CD14-positive monocyte (primary cell): ENCODE measurements at regions not wholly inside any gene's neighbourhood (a gene's known extent, or its start where the extent isn't known, plus 50 kb on each side); places are given as distances from the start of the nearest gene placed in this dataset.

Experiments
- DNase-seq, 3 donors: peaks; one replicate each; pipeline ENCODE4 v3.0.0-alpha.2; 2011 to 2022
- H2AFZ ChIP-seq: 2 replicates; pipeline ENCODE4 v1.6.0; 2012; ENCODE audit warnings: mild to moderate bottlenecking, low read depth, low read length, inconsistent platforms; ENCODE audit not compliant: insufficient read depth, poor library complexity, severe bottlenecking
- H3K27ac ChIP-seq, 2 donors: 1 replicate in 1 of 2; 2 replicates in 1 of 2; pipeline ENCODE4 v1.5.1; 2012 to 2013; ENCODE audit warnings: low read length in 2 of 2, control low read depth in 1 of 2, inconsistent platforms in 1 of 2, low read depth in 1 of 2, mild to moderate bottlenecking in 1 of 2
- H3K27me3 ChIP-seq, 2 donors: one replicate each; pipeline versions ENCODE4 v1.6.0 to v1.6.1; 2011 to 2013; ENCODE audit warnings: low read length in 2 of 2; ENCODE audit not compliant: control insufficient read depth in 2 of 2, insufficient read depth in 2 of 2
- H3K36me3 ChIP-seq, 2 donors: replicated peaks in 1 of 2; 1 replicate in 1 of 2; 2 replicates in 1 of 2; pipeline versions ENCODE4 v1.5.1 to v1.6.1; 2012 to 2013; ENCODE audit warnings: low read length in 2 of 2, control low read depth in 1 of 2, inconsistent platforms in 1 of 2, mild to moderate bottlenecking in 1 of 2; ENCODE audit not compliant: insufficient read depth in 2 of 2, control insufficient read depth in 1 of 2
- H3K4me1 ChIP-seq, 2 donors: 1 replicate in 1 of 2; 2 replicates in 1 of 2; pipeline versions ENCODE4 v1.5.1 to v1.6.1; 2012 to 2013; ENCODE audit warnings: low read length in 2 of 2, control low read depth in 1 of 2, inconsistent platforms in 1 of 2, mild to moderate bottlenecking in 1 of 2, moderate library complexity in 1 of 2; ENCODE audit not compliant: insufficient read depth in 2 of 2, control insufficient read depth in 1 of 2
- H3K4me2 ChIP-seq: replicated peaks from 2 replicates; pipeline ENCODE3; 2012; ENCODE audit warnings: low read length, moderate library complexity, mild to moderate bottlenecking; ENCODE audit not compliant: poor library complexity, severe bottlenecking; ENCODE audit errors: extremely low read depth
- H3K4me3 ChIP-seq, 3 experiments: fragments of 200-600 bp in 1 of 3; sonication (generic) in 1 of 3; replicated peaks in 1 of 3; 1 replicate in 2 of 3; 2 replicates in 1 of 3; pipeline ENCODE4 v1.5.1; 2011 to 2013; ENCODE audit warnings: low read length in 3 of 3, mild to moderate bottlenecking in 3 of 3, control low read depth in 2 of 3, low read depth in 2 of 3, inconsistent platforms in 1 of 3, moderate library complexity in 1 of 3
- H3K79me2 ChIP-seq: 2 replicates; pipeline ENCODE4 v1.6.0; 2012; ENCODE audit warnings: mild to moderate bottlenecking, control low read depth, inconsistent platforms, low read length, moderate library complexity; ENCODE audit not compliant: insufficient read depth
- H3K9ac ChIP-seq: 2 replicates; pipeline ENCODE4 v1.6.0; 2017; ENCODE audit warnings: low read length, mild to moderate bottlenecking; ENCODE audit not compliant: insufficient read depth, poor library complexity, severe bottlenecking
- H3K9me3 ChIP-seq, 2 donors: replicated peaks in 1 of 2; 1 replicate in 1 of 2; 2 replicates in 1 of 2; pipeline versions ENCODE4 v1.5.1 to v1.6.1; 2012 to 2013; ENCODE audit warnings: low read length in 2 of 2, control low read depth in 1 of 2; ENCODE audit not compliant: control insufficient read depth in 1 of 2, insufficient read depth in 1 of 2
- H4K20me1 ChIP-seq: 2 replicates; pipeline ENCODE4 v1.6.0; 2012; ENCODE audit warnings: mild to moderate bottlenecking, low read length, control low read depth, moderate library complexity; ENCODE audit not compliant: insufficient read depth
- H3K27ac Mint-ChIP-seq, 7 donors: one replicate each; pipeline ENCODE4 v1.8.0; 2020; ENCODE audit warnings: mild to moderate bottlenecking in 7 of 7, mixed read lengths in 7 of 7, moderate library complexity in 6 of 7, inconsistent platforms in 2 of 7
- H3K27me3 Mint-ChIP-seq, 3 donors: one replicate each; pipeline ENCODE4 v1.8.0; 2021 to 2022; ENCODE audit warnings: low read depth in 3 of 3, mild to moderate bottlenecking in 3 of 3, mixed read lengths in 3 of 3, moderate library complexity in 3 of 3, inconsistent platforms in 1 of 3
- H3K36me3 Mint-ChIP-seq, 2 donors: one replicate each; pipeline ENCODE4 v1.8.0; 2020; ENCODE audit warnings: mixed read lengths in 2 of 2, inconsistent platforms in 1 of 2, mild to moderate bottlenecking in 1 of 2
- H3K4me1 Mint-ChIP-seq: one replicate; pipeline ENCODE4 v1.8.0; 2020; ENCODE audit warnings: mild to moderate bottlenecking, mixed read lengths
- H3K4me3 Mint-ChIP-seq, 2 donors: one replicate each; pipeline ENCODE4 v1.8.0; 2020; ENCODE audit warnings: mild to moderate bottlenecking in 2 of 2, mixed read lengths in 2 of 2, moderate library complexity in 1 of 2
- H3K9me3 Mint-ChIP-seq, 7 donors: one replicate each; pipeline ENCODE4 v1.8.0; 2020 to 2022; ENCODE audit warnings: mixed read lengths in 7 of 7, mild to moderate bottlenecking in 6 of 7, moderate library complexity in 6 of 7, inconsistent platforms in 2 of 7
- CTCF ChIP-seq: fragments of 200-600 bp; IDR thresholded peaks from one replicate; pipeline ENCODE4 v1.8.0; 2022; ENCODE audit warnings: antibody characterized with exemption, mild to moderate bottlenecking
- WGBS: methylation state at CpG from one replicate; pipeline ENCODE4 v1.1.5; 2013; ENCODE audit warnings: missing lambda C conversion rate; ENCODE audit not compliant: insufficient coverage; 5-methylcytosine and 5-hydroxymethylcytosine counted together
- intact Hi-C, 2 donors: fragments of 100-400 bp; cut with micrococcal nuclease; formaldehyde crosslinking; loops; one replicate each; pipeline versions ENCODE4 v1.15.0 to v1.15.1; 2023

- intact Hi-C loops: no loop called here
- WGBS: 75% methylated on average over 4 of the region's 6 CpGs
- H3K4me1 Mint-ChIP-seq: no peaks in the 10 kb centered on the region
- Histone ChIP-seq H4K20me1 (no peaks in the 10 kb centered on the region), H3K4me3 (peak overlapping the region in 1 of 3 experiments; percentile 9), H3K4me1 (no peaks in the 10 kb centered on the region), H3K9ac (no peak overlapping the region), H3K36me3 (no peaks in the 10 kb centered on the region), H3K4me2 (no peak overlapping the region), H3K9me3 (peaks cover 47 to 80% of the 10 kb centered on the region in 2 donors), H3K27me3 (no peaks in the 10 kb centered on the region), H3K79me2 (no peaks in the 10 kb centered on the region), H2AFZ (no peak overlapping the region), H3K27ac (no peak overlapping the region)
- DNase-seq: no peak
- H3K36me3 Mint-ChIP-seq: no peaks in the 10 kb centered on the region
- TF ChIP-seq CTCF: no peak
- no peak overlapping the region for H3K4me3 Mint-ChIP-seq
- H3K27ac Mint-ChIP-seq: no peak overlapping the region
- H3K9me3 Mint-ChIP-seq: peaks cover 23 to 59% (median 44%) of the 10 kb centered on the region in 7 donors
- no peaks in the 10 kb centered on the region for H3K27me3 Mint-ChIP-seq
These were observed 547.8 kb upstream of the IGFBP3 start for GRCh38 chr7:46468753-46469356.

GRCh38 chr7:46463170-46463569, 542.1 kb upstream of the IGFBP3 start:
- no peak overlapping the region for H2AFZ ChIP-seq
- H3K4me3 ChIP-seq: no peak overlapping the region
- intact Hi-C loops: no loop called here
- Mint-ChIP-seq H3K4me3 (no peak overlapping the region), H3K4me1 (no peaks in the 10 kb centered on the region), H3K27me3 (no peaks in the 10 kb centered on the region), H3K27ac (no peak overlapping the region), H3K9me3 (peaks cover 8 to 45% (median 21%) of the 10 kb centered on the region in 7 donors), H3K36me3 (no peaks in the 10 kb centered on the region)
- H3K4me2 ChIP-seq: no peak overlapping the region
- H3K79me2 ChIP-seq: no peaks in the 10 kb centered on the region
- H3K27me3 ChIP-seq: no peaks in the 10 kb centered on the region
- TF ChIP-seq CTCF: no peak
- peaks cover 34 to 61% of the 10 kb centered on the region in 2 donors for H3K9me3 ChIP-seq
- H4K20me1 ChIP-seq: no peaks in the 10 kb centered on the region
- no peaks in the 10 kb centered on the region for H3K4me1 ChIP-seq
- H3K9ac ChIP-seq: no peak overlapping the region
- no peak for DNase-seq
- H3K27ac ChIP-seq: no peak overlapping the region
- no peaks in the 10 kb centered on the region for H3K36me3 ChIP-seq
